LHCN-M2 (cell line): ENCODE measurements at regions not wholly inside any gene's neighbourhood (a gene's known extent, or its start where the extent isn't known, plus 50 kb on each side); places are given as distances from the start of the nearest gene placed in this dataset.
"Not testable (repeated sequence)": the region's sequence is repeated elsewhere in the genome, so short reads cannot be mapped to it uniquely, and the experiment has no call there.

Source experiments
- DNase-seq: peaks from one replicate; pipeline ENCODE4 v3.0.0-alpha.2; 2012; ENCODE audit warnings: low read depth

DNA sequence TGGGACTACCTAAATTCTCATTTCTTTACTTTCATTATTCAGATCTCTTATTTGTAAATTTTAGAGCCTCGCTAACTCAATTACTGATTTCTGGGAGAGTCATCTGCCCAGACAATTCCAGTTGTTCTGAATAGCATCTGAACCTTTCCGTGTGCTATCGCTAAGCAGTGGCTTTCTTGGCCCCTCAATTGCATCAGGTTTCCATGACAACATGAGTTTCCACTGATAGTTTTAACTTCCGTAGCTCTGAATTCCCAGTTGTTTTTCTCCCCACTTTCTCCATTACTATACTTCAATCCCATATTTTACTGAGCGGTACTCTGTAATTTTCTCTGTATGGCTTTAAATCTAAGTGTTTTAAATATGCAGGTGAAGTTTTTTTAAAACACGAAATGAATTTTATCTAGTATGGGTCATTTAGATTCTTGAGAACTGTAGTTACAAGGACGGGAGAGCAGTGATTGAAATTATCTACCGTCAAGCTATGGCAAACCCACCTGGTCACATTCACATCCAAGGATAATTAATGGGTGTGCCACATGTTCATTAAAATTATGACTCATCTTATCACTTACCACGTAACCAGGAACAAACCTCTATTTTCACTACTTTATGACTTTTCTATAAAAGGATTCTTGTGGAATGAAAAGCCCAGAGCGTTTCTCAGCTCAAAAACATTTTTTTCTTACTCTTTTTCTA lies 223.5 kb upstream of the PCSK5 start:
- no peak for DNase-seq

DNA sequence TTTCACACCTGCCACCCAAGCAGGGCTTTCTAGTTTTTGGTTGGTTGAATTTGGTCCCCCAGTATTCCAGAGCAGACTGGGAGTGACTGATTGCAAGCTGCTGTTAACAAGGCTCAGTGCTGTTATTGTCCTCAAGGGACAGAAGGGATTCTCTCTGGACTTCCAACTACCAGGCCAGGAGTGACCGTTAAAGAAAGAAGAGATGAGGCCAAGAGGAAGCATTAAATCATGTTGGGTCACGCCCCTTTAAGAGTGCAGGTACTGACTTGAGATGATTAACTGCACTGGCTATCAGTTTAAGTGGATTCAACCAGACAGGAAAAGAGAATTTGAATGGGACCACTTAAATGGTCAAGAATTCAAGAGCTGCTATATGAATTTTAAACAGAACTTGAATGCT lies 220.8 kb upstream of the PCSK5 start:
- DNase-seq = no peak

- DNase-seq = no peak
These were observed 219.1 kb upstream of the PCSK5 start for GRCh38 chr9:75671354-75671753.

DNA sequence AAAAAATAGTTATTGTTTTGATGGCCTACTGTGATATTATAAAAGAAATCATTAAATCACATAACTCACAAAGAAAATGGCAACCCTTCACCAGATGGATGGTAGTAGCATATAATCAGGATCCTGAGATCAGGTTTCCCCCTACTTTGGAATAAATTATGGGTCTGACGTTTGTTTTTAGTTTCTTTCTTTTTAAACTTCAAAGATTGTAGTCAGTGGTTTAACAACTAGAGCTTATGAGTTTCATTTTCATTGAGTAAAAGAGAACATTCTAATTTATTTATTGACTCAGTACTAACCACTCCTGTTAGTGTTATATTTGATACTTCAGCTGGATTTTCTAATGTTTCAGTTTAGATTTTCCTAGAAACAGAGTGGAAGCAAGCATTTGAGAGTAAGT lies 218.0 kb upstream of the PCSK5 start:
- DNase-seq = no peak

GRCh38 chr9:75683591-75683990 lies 206.9 kb upstream of the PCSK5 start:
- peak; percentile 34 for DNase-seq

- no peak for DNase-seq
These were observed 205.4 kb upstream of the PCSK5 start for GRCh38 chr9:75685062-75685461.

DNA sequence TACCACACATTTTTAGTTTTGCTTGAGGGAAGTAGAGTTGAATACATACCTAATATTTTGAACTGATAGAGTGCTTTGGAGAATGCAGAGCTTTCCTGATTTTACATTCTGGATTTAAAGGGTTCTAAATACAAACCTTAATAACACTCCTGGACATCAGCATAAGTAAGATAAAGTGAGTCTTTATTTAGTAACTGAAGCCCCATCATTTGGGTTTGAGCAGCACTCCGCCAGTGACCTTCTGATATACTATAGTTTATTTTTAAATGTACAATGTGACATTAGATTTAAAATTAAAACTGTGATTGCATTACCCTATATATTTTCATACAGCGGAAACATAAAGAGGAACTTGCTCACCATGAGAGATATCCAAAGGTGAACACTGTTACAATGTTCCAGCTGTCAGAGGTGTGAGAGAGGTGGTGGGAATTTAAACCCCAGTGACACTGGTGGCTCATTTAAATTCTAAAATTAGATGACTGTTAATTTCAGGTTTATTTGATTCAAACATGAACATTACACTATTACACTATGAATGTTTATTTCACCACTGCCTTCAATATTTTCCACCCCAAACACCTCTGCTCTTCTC lies 203.0 kb upstream of the PCSK5 start:
- DNase-seq = no peak

DNA sequence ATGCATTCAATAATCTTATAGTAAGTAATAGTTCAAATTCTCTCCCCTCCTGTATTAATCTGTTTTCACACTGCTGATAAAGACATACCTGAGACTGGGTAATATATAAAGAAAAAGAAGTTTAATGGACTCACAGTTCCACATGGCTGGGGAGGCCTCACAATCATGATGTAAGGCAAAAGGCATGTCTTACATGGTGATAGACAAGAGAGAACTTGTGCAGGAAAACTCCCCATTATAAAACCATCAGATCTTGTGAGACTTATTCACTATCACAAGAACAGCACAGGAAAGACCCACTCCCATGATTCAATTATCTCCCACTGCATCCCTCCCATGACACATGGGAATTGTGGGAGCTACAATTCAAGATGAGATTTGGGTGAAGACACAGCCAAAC lies 199.9 kb upstream of the PCSK5 start:
- DNase-seq = not testable (repeated sequence)

DNA sequence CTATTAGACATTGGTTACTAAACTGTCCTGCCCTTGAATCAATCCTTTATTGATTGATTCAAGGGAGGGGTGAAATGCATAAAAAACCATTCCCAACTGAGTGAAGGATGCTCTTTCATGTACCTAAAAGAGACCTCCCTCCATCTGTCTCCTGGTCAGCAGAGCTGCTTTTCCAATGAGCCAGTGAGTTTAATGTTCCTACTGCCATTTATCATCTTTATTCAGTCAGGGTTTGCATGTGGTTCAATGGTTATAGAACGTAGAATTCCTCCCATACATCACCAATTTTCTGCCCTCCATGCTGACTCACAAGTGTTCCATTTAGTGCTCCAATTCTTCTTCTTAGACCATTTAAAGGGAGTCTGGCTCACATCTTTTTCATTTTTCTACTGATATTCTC lies 199.1 kb upstream of the PCSK5 start:
- DNase-seq = no peak

DNA sequence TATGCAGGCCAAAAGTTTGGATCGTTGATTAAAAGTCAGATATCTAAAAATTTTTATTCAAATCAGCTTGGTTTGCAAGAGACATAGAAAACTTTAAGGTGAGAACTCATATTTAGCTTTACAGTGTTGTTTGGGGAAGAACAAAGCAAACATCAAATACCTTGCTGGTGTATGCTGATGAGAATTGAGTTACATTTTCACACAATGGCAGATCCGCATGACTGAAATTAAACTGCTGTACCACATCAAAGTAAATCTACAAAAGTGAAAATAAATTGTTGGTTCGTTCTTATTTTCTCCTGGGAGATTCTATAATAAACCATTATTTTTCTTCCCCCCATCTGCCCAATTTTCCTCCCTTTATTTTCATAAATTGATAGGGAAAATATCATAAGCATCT lies 198.2 kb upstream of the PCSK5 start:
- DNase-seq = no peak

- DNase-seq = no peak
These were observed 194.6 kb upstream of the PCSK5 start for GRCh38 chr9:75695921-75696320.

- DNase-seq = no peak
These were observed 191.5 kb upstream of the PCSK5 start for GRCh38 chr9:75699017-75699416.

DNA sequence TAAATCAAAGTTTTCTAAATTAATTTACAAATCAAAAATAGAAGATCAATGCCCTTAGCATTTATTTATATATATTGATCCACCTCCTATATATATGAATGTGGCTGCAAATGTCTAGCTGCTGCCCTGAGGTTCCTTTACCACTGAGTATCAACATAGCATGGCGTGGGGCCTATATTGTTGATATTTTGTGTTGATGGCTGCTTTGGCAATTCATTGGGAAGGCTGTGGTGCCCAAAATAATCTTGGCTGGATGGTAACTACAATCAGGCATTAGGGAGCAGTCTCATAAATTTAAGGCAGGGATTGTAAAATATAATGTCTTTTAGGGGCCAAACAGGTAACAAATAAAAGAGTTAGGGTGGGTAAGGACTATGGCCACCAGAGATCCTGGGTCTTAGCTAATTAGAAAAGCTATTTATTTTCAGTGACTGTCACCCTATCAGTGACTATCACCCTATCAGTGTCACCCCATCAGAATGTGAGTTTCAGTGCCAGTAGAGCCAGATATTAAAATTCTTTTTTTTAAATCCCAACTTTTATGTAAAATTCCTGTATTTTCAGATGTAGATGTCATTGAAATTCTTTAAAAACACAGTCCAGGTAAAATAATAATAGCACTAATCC lies 190.7 kb upstream of the PCSK5 start:
- DNase-seq = no peak

DNA sequence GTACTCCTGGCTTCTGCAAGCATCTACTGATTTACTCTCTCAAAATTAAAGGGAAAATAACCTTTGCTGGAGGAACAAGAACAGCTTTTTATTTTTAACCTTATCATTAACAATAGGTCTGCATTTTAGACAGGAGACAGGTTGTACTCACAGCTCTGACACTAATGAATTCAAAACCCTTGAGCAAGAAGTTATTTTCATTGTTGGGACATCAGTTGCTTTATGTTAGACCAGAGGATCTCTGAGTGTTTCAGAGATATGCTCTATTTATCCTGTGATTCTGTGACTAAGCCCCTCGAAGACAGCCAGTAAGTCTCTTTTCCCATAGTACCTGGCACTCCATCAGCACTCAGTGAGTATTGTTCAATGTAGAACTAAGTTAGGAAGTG lies 190.2 kb upstream of the PCSK5 start:
- DNase-seq = no peak

- no peak for DNase-seq
These were observed 183.3 kb upstream of the PCSK5 start for GRCh38 chr9:75707191-75707590.

- DNase-seq = no peak
These were observed 180.8 kb upstream of the PCSK5 start for GRCh38 chr9:75709698-75710097.

- no peak for DNase-seq
These were observed 177.8 kb upstream of the PCSK5 start for GRCh38 chr9:75712700-75713099.

- DNase-seq = no peak
These were observed 177.1 kb upstream of the PCSK5 start for GRCh38 chr9:75713335-75713734.

GRCh38 chr9:75715360-75715759 lies 175.1 kb upstream of the PCSK5 start:
- DNase-seq = no peak

DNA sequence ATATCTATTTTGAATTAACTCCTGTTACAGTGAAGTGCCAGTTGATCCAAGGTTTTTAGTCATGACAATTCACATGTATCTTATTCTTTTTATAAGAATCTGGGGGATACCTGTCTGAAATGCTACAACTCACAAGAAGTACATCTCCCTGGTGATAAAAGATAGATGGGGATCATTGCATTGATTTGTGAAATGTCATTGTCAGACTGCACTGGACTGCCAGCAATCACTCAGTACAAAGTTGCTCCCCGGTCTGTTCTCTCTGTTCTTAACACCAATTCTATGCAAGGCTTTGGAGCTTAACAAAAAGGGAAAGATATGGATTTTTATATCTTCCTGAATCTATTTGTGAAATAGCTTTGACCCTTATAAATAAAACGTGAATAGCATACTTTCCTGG lies 171.8 kb upstream of the PCSK5 start:
- DNase-seq = no peak

DNA sequence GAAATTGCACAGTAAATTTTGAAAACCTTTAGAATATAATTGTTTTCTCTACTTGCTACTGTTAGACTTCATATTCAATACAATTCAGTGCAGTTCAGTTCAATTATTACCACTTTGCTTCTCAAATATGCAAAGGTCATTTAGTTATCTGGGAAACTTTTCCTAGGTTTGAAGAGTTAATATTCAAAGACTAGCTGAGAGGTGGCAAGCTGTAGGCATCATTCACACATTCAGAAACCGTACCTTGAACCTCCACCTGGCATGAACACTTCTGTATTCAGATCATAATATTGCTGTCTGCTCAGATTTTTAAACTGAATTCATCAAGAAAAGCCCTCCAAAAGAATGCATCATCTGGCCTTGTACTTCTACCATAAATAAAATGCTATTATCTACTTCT lies 162.1 kb upstream of the PCSK5 start:
- no peak for DNase-seq

DNA sequence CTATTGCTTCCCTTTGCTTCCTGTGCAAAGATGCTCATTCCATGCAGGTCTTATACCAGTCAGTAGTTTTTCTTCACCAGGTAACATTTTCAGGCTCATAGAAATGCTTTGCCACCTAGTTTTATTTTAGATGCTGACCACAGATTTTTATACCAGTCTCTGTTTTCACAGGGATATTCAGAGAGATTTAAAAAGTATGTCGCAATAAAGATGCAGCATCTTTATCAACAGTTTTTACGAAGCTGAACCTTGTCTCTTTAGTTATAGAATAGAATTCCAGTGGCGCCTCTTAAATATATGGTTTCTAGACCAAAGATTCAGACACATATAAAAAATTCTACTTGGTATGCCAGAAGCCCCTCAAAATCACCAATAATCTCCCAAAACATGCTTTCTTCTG lies 155.7 kb upstream of the PCSK5 start:
- no peak for DNase-seq

DNA sequence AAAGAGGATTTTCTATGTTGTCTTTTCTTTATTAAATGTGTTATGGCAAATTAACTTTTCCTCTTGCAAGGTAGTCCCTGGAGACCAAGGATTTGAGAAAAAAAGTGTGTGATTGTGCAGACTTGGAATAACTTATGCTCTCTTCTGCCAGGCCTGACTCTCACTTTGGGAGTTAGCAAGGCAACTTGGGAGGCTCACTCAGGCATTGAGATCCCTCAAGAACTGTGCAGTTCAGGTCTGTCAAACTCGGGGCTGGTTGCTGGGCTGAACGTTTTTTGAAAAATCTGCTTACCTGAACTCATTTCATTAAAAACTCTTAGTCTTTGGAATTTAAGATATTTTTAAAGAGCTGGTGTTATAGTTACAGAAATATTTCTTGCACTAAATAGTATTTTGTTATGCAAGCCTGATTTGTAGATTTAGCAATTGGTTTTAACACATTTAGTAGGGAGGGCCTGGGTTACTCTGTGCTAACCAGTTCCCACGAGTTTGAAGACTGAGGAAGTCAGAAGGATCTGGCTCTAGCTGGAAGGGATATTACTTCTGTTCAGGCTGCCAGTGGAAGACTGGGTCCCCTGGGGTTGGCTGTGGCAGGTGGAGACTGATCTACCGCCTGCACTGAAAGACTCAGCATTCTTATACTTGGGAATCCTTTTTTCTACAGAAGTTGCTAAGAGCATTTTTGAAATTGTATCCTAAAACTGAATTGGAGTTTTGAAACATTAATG lies 150.4 kb upstream of the PCSK5 start:
- DNase-seq = peak; percentile 5
